Large intestine (tissue), 3 donors: ENCODE measurements at regions not wholly inside any gene's neighbourhood (a gene's known extent, or its start where the extent isn't known, plus 50 kb on each side); places are given as distances from the start of the nearest gene placed in this dataset.

Experiments
- DNase-seq, 2 donors: peaks; one replicate each; pipeline versions ENCODE4 v3.0.0 to v3.0.0-alpha.2; 2013
- H3K27ac ChIP-seq: one replicate; pipeline ENCODE4 v1.5.1; 2013; ENCODE audit warnings: low read length
- H3K27me3 ChIP-seq: 2 replicates; pipeline ENCODE4 v1.6.1; 2013; ENCODE audit warnings: low read length; ENCODE audit not compliant: control insufficient read depth, insufficient read depth
- H3K36me3 ChIP-seq: 2 replicates; pipeline ENCODE4 v1.6.1; 2013; ENCODE audit warnings: low read length; ENCODE audit not compliant: control insufficient read depth, insufficient read depth
- H3K4me1 ChIP-seq: one replicate; pipeline ENCODE4 v1.6.1; 2013; ENCODE audit warnings: low read length; ENCODE audit not compliant: control insufficient read depth, insufficient read depth
- H3K4me3 ChIP-seq: one replicate; pipeline ENCODE4 v1.5.1; 2013; ENCODE audit warnings: low read length
- H3K9me3 ChIP-seq: one replicate; pipeline ENCODE4 v1.6.1; 2013; ENCODE audit warnings: mild to moderate bottlenecking, low read depth, low read length, moderate library complexity; ENCODE audit not compliant: control insufficient read depth
- WGBS: methylation state at CpG from one replicate; pipeline ENCODE4 v1.1.5; 2013; ENCODE audit warnings: low lambda C conversion rate; ENCODE audit not compliant: insufficient coverage; 5-methylcytosine and 5-hydroxymethylcytosine counted together

- Histone ChIP-seq H3K36me3 (no peaks in the 10 kb centered on the region), H3K27ac (no peak overlapping the region), H3K4me3 (no peak overlapping the region), H3K4me1 (no peaks in the 10 kb centered on the region), H3K9me3 (peaks cover 3% of the 10 kb centered on the region), H3K27me3 (no peaks in the 10 kb centered on the region)
- no CpG with 5 or more reads among the region's 1 CpG for WGBS
- DNase-seq: no peak
These were observed 647.7 kb downstream of the LTN1 start for GRCh38 chr21:28344985-28345384.

- no peak for DNase-seq
- no peaks in the 10 kb centered on the region for H3K4me1 ChIP-seq
- WGBS: no CpG with 5 or more reads among the region's 2 CpGs
- H3K9me3 ChIP-seq: peaks cover 1% of the 10 kb centered on the region
- no peak overlapping the region for H3K4me3 ChIP-seq
- no peaks in the 10 kb centered on the region for H3K27me3 ChIP-seq
- no peak overlapping the region for H3K27ac ChIP-seq
- H3K36me3 ChIP-seq: no peaks in the 10 kb centered on the region
These were observed 650.4 kb downstream of the LTN1 start for GRCh38 chr21:28342212-28342810.

GRCh38 chr21:28339403-28339802 is 653.3 kb downstream of the LTN1 start:
- Histone ChIP-seq H3K4me1 (peaks cover 3% of the 10 kb centered on the region), H3K9me3 (no peaks in the 10 kb centered on the region), H3K4me3 (no peak overlapping the region), H3K36me3 (no peaks in the 10 kb centered on the region), H3K27ac (no peak overlapping the region), H3K27me3 (no peaks in the 10 kb centered on the region)
- no peak for DNase-seq
- 100% methylated on average over 1 of the region's 3 CpGs for WGBS

- H3K4me1 ChIP-seq: peaks cover 3% of the 10 kb centered on the region
- no peak overlapping the region for H3K27ac ChIP-seq
- 100% methylated on average over 3 of the region's 5 CpGs for WGBS
- no peak overlapping the region for H3K4me3 ChIP-seq
- DNase-seq: no peak
- no peaks in the 10 kb centered on the region for H3K27me3 ChIP-seq
- no peaks in the 10 kb centered on the region for H3K9me3 ChIP-seq
- no peaks in the 10 kb centered on the region for H3K36me3 ChIP-seq
These were observed 653.9 kb downstream of the LTN1 start for GRCh38 chr21:28338701-28339305.

GRCh38 chr21:28337315-28337714 is 655.4 kb downstream of the LTN1 start:
- Histone ChIP-seq H3K27me3 (no peaks in the 10 kb centered on the region), H3K4me1 (peaks cover 3% of the 10 kb centered on the region), H3K4me3 (no peak overlapping the region), H3K36me3 (no peaks in the 10 kb centered on the region), H3K9me3 (no peaks in the 10 kb centered on the region), H3K27ac (no peak overlapping the region)
- peak; percentile 20 to 41 for DNase-seq

- Histone ChIP-seq H3K27ac (no peak overlapping the region), H3K9me3 (no peaks in the 10 kb centered on the region), H3K4me1 (peaks cover 3% of the 10 kb centered on the region), H3K27me3 (no peaks in the 10 kb centered on the region), H3K36me3 (no peaks in the 10 kb centered on the region), H3K4me3 (no peak overlapping the region)
- peak; percentile 57 to 69 for DNase-seq
- no CpG with 5 or more reads among the region's 3 CpGs for WGBS
These were observed 656.4 kb downstream of the LTN1 start for GRCh38 chr21:28336314-28336713.

GRCh38 chr21:28334407-28334806 is 658.3 kb downstream of the LTN1 start:
- DNase-seq: no peak
- WGBS: no CpG with 5 or more reads among the region's 2 CpGs
- no peaks in the 10 kb centered on the region for H3K27me3 ChIP-seq
- no peaks in the 10 kb centered on the region for H3K36me3 ChIP-seq
- H3K27ac ChIP-seq: no peak overlapping the region
- H3K4me3 ChIP-seq: no peak overlapping the region
- H3K9me3 ChIP-seq: peaks cover 3% of the 10 kb centered on the region
- H3K4me1 ChIP-seq: peaks cover 3% of the 10 kb centered on the region

GRCh38 chr21:28333578-28334075 is 659.0 kb downstream of the LTN1 start:
- H3K4me1 ChIP-seq: peaks cover 3% of the 10 kb centered on the region
- H3K9me3 ChIP-seq: peaks cover 3% of the 10 kb centered on the region
- 64% methylated on average over 1 of the region's 3 CpGs for WGBS
- H3K36me3 ChIP-seq: no peaks in the 10 kb centered on the region
- DNase-seq: no peak
- no peak overlapping the region for H3K4me3 ChIP-seq
- no peaks in the 10 kb centered on the region for H3K27me3 ChIP-seq
- H3K27ac ChIP-seq: no peak overlapping the region

- Histone ChIP-seq H3K4me3 (no peak overlapping the region), H3K9me3 (peaks cover 3% of the 10 kb centered on the region), H3K27ac (no peak overlapping the region), H3K4me1 (peaks cover 3% of the 10 kb centered on the region), H3K27me3 (no peaks in the 10 kb centered on the region), H3K36me3 (no peaks in the 10 kb centered on the region)
- no peak for DNase-seq
- WGBS: 100% methylated on average over 1 of the region's 1 CpG
These were observed 659.9 kb downstream of the LTN1 start for GRCh38 chr21:28332796-28333195.

GRCh38 chr21:28325618-28326017 is 667.1 kb downstream of the LTN1 start:
- no peak for DNase-seq
- Histone ChIP-seq H3K4me1 (no peaks in the 10 kb centered on the region), H3K4me3 (no peak overlapping the region), H3K27me3 (no peaks in the 10 kb centered on the region), H3K27ac (no peak overlapping the region), H3K36me3 (no peaks in the 10 kb centered on the region), H3K9me3 (peaks cover 8% of the 10 kb centered on the region)
- WGBS: no CpG with 5 or more reads among the region's 1 CpG

- peaks cover 12% of the 10 kb centered on the region for H3K9me3 ChIP-seq
- no peak for DNase-seq
- H3K27ac ChIP-seq: no peak overlapping the region
- no peak overlapping the region for H3K4me3 ChIP-seq
- no peaks in the 10 kb centered on the region for H3K36me3 ChIP-seq
- 100% methylated on average over 2 of the region's 2 CpGs for WGBS
- no peaks in the 10 kb centered on the region for H3K27me3 ChIP-seq
- no peaks in the 10 kb centered on the region for H3K4me1 ChIP-seq
These were observed 668.0 kb downstream of the LTN1 start for GRCh38 chr21:28324690-28325089.
